ENCODE measurements at regions not wholly inside any gene's neighbourhood (a gene's known extent, or its start where the extent isn't known, plus 50 kb on each side); places are given as distances from the start of the nearest gene placed in this dataset.

GRCh38 chr11:104713401-104713800 lies 184.9 kb downstream of the CASP12 start:
- TF ChIP-seq POLR2AphosphoS5 (IDR thresholded peaks at IDR 0.05; ENCODE audit: insufficient read depth in 1 of 2, low read depth in 1 of 2) (no peak), POLR2A (IDR thresholded peaks at IDR 0.05) (no peak), CTCF (IDR thresholded peaks at IDR 0.05) (no peak)
- no peaks in the 10 kb centered on the region for H3K4me1 ChIP-seq
- H3K27me3 ChIP-seq: no peaks in the 10 kb centered on the region
- H3K36me3 ChIP-seq: no peaks in the 10 kb centered on the region
- H3K27ac ChIP-seq: no peak overlapping the region
- no peak overlapping the region for H3K4me3 ChIP-seq
- DNase-seq (ENCODE audit: extremely low spot score in 2 of 2): no peak
- H3K9me3 ChIP-seq: no peaks in the 10 kb centered on the region
- intact Hi-C loops (cut with DNase I): no loop called here

GRCh38 chr11:104705490-104706190 lies 192.6 kb downstream of the CASP12 start:
- peaks cover 5% of the 10 kb centered on the region for H3K4me1 ChIP-seq
- no peaks in the 10 kb centered on the region for H3K36me3 ChIP-seq
- no peaks in the 10 kb centered on the region for H3K27me3 ChIP-seq
- DNase-seq (ENCODE audit: extremely low spot score in 2 of 2): no peak
- no peak for TF ChIP-seq POLR2A (IDR thresholded peaks at IDR 0.05)
- TF ChIP-seq POLR2AphosphoS5 (IDR thresholded peaks at IDR 0.05; ENCODE audit: insufficient read depth in 1 of 2, low read depth in 1 of 2): peak in 1 of 2 donors; percentile 30
- no peaks in the 10 kb centered on the region for H3K9me3 ChIP-seq
- intact Hi-C loops (cut with DNase I): no loop called here
- H3K27ac ChIP-seq: no peak overlapping the region
- no peak overlapping the region for H3K4me3 ChIP-seq

GRCh38 chr11:104704888-104705287 lies 193.4 kb downstream of the CASP12 start:
- H3K27ac ChIP-seq: no peak overlapping the region
- intact Hi-C loops (cut with DNase I): no loop called here
- no peaks in the 10 kb centered on the region for H3K36me3 ChIP-seq
- no peak overlapping the region for H3K4me3 ChIP-seq
- no peaks in the 10 kb centered on the region for H3K9me3 ChIP-seq
- TF ChIP-seq CTCF (IDR thresholded peaks at IDR 0.05) (no peak), POLR2A (IDR thresholded peaks at IDR 0.05) (no peak), POLR2AphosphoS5 (IDR thresholded peaks at IDR 0.05; ENCODE audit: insufficient read depth in 1 of 2, low read depth in 1 of 2) (no peak)
- no peak for DNase-seq (ENCODE audit: extremely low spot score in 2 of 2)
- peaks cover 5% of the 10 kb centered on the region for H3K4me1 ChIP-seq
- H3K27me3 ChIP-seq: no peaks in the 10 kb centered on the region

- Histone ChIP-seq H3K27me3 (no peaks in the 10 kb centered on the region), H3K27ac (no peak overlapping the region), H3K36me3 (no peaks in the 10 kb centered on the region), H3K4me1 (peaks cover 5% of the 10 kb centered on the region), H3K4me3 (no peak overlapping the region), H3K9me3 (no peaks in the 10 kb centered on the region)
- TF ChIP-seq POLR2A (IDR thresholded peaks at IDR 0.05): no peak
- intact Hi-C loops (cut with DNase I): no loop called here
- DNase-seq (ENCODE audit: extremely low spot score in 2 of 2): no peak
Measured at GRCh38 chr11:104704146-104704830, 194.0 kb downstream of the CASP12 start.

- TF ChIP-seq POLR2A (IDR thresholded peaks at IDR 0.05) (no peak), CTCF (IDR thresholded peaks at IDR 0.05) (no peak), POLR2AphosphoS5 (IDR thresholded peaks at IDR 0.05; ENCODE audit: insufficient read depth in 1 of 2, low read depth in 1 of 2) (no peak)
- DNase-seq (ENCODE audit: extremely low spot score in 2 of 2): no peak
- H3K27me3 ChIP-seq: no peaks in the 10 kb centered on the region
- H3K4me3 ChIP-seq: no peak overlapping the region
- peaks cover under 1% of the 10 kb centered on the region for H3K4me1 ChIP-seq
- intact Hi-C loops (cut with DNase I): no loop called here
- H3K36me3 ChIP-seq: no peaks in the 10 kb centered on the region
- no peak overlapping the region for H3K27ac ChIP-seq
- H3K9me3 ChIP-seq: no peaks in the 10 kb centered on the region
Measured at GRCh38 chr11:104700609-104701008, 197.7 kb downstream of the CASP12 start.

- no peak for TF ChIP-seq POLR2AphosphoS5 (IDR thresholded peaks at IDR 0.05; ENCODE audit: insufficient read depth in 1 of 2, low read depth in 1 of 2)
- Histone ChIP-seq H3K36me3 (no peaks in the 10 kb centered on the region), H3K4me1 (no peaks in the 10 kb centered on the region), H3K4me3 (no peak overlapping the region), H3K9me3 (no peaks in the 10 kb centered on the region), H3K27me3 (no peaks in the 10 kb centered on the region), H3K27ac (no peak overlapping the region)
- no peak for DNase-seq (ENCODE audit: extremely low spot score in 2 of 2)
- intact Hi-C loops (cut with DNase I): no loop called here
Measured at GRCh38 chr11:104699981-104700380, 198.3 kb downstream of the CASP12 start.
